Loucy (cell line): ENCODE measurements at regions not wholly inside any gene's neighbourhood (a gene's known extent, or its start where the extent isn't known, plus 50 kb on each side); places are given as distances from the start of the nearest gene placed in this dataset.

Source experiments
- CTCF ChIP-seq: fragments of 200-600 bp; sonication (generic); conservative IDR thresholded peaks from 2 replicates; pipeline ENCODE4 v1.5.1; 2014; ENCODE audit warnings: mild to moderate bottlenecking, antibody characterized with exemption, low read length
- EZH2phosphoT487 ChIP-seq: fragments of 200-600 bp; IDR thresholded peaks from 2 replicates; pipeline ENCODE4 v1.6.1; 2018; ENCODE audit warnings: antibody characterized with exemption, mild to moderate bottlenecking, moderate library complexity, borderline replicate concordance

- TF ChIP-seq CTCF (no peak), EZH2phosphoT487 (no peak)
Observed at GRCh38 chr5:61625681-61626621, 293.9 kb downstream of the ZSWIM6 start.
